ENCODE measurements at regions not wholly inside any gene's neighbourhood (a gene's known extent, or its start where the extent isn't known, plus 50 kb on each side); places are given as distances from the start of the nearest gene placed in this dataset.

- no peak overlapping the region for H3K4me3 Mint-ChIP-seq (ENCODE audit: unreplicated experiment)
- H3K9me3 Mint-ChIP-seq (ENCODE audit: unreplicated experiment): no peaks in the 10 kb centered on the region
- TF ChIP-seq CTCF (IDR thresholded peaks at IDR 0.05; ENCODE audit: unreplicated experiment): no peak
- H3K27ac Mint-ChIP-seq (ENCODE audit: unreplicated experiment): no peak overlapping the region
- DNase-seq (ENCODE audit: low spot score): no peak
- H3K36me3 Mint-ChIP-seq (ENCODE audit: low read depth, unreplicated experiment): no peaks in the 10 kb centered on the region
- H3K27me3 Mint-ChIP-seq (ENCODE audit: unreplicated experiment): peaks cover 4% of the 10 kb centered on the region
- peaks cover 10% of the 10 kb centered on the region for H3K4me1 Mint-ChIP-seq (ENCODE audit: unreplicated experiment)
These were observed 204.4 kb upstream of the ESRRG start for GRCh38 chr1:216927633-216928032.

GRCh38 chr1:216926720-216927510 lies 203.7 kb upstream of the ESRRG start:
- Mint-ChIP-seq H3K9me3 (ENCODE audit: unreplicated experiment) (no peaks in the 10 kb centered on the region), H3K27ac (ENCODE audit: unreplicated experiment) (no peak overlapping the region), H3K4me1 (ENCODE audit: unreplicated experiment) (peaks cover 13% of the 10 kb centered on the region), H3K36me3 (ENCODE audit: low read depth, unreplicated experiment) (no peaks in the 10 kb centered on the region), H3K27me3 (ENCODE audit: unreplicated experiment) (peaks cover 4% of the 10 kb centered on the region), H3K4me3 (ENCODE audit: unreplicated experiment) (no peak overlapping the region)
- no peak for TF ChIP-seq CTCF (IDR thresholded peaks at IDR 0.05; ENCODE audit: unreplicated experiment)
- no peak for DNase-seq (ENCODE audit: low spot score)

- Mint-ChIP-seq H3K36me3 (ENCODE audit: low read depth, unreplicated experiment) (no peaks in the 10 kb centered on the region), H3K27ac (ENCODE audit: unreplicated experiment) (no peak overlapping the region), H3K27me3 (ENCODE audit: unreplicated experiment) (peaks cover 8% of the 10 kb centered on the region), H3K9me3 (ENCODE audit: unreplicated experiment) (no peaks in the 10 kb centered on the region), H3K4me3 (ENCODE audit: unreplicated experiment) (no peak overlapping the region), H3K4me1 (ENCODE audit: unreplicated experiment) (peaks cover 13% of the 10 kb centered on the region)
- TF ChIP-seq CTCF (IDR thresholded peaks at IDR 0.05; ENCODE audit: unreplicated experiment): no peak
- no peak for DNase-seq (ENCODE audit: low spot score)
These were observed 202.9 kb upstream of the ESRRG start for GRCh38 chr1:216925962-216926625.

- TF ChIP-seq CTCF (IDR thresholded peaks at IDR 0.05; ENCODE audit: unreplicated experiment): no peak
- Mint-ChIP-seq H3K9me3 (ENCODE audit: unreplicated experiment) (no peaks in the 10 kb centered on the region), H3K4me1 (ENCODE audit: unreplicated experiment) (peaks cover 13% of the 10 kb centered on the region), H3K36me3 (ENCODE audit: low read depth, unreplicated experiment) (no peaks in the 10 kb centered on the region), H3K4me3 (ENCODE audit: unreplicated experiment) (no peak overlapping the region), H3K27ac (ENCODE audit: unreplicated experiment) (peak overlapping the region; percentile 75), H3K27me3 (ENCODE audit: unreplicated experiment) (peaks cover 10% of the 10 kb centered on the region)
- DNase-seq (ENCODE audit: low spot score): no peak
These were observed 201.5 kb upstream of the ESRRG start for GRCh38 chr1:216924732-216925131.

GRCh38 chr1:216923601-216924000 lies 200.4 kb upstream of the ESRRG start:
- Mint-ChIP-seq H3K36me3 (ENCODE audit: low read depth, unreplicated experiment) (no peaks in the 10 kb centered on the region), H3K27ac (ENCODE audit: unreplicated experiment) (peak overlapping the region; percentile 27), H3K4me3 (ENCODE audit: unreplicated experiment) (no peak overlapping the region), H3K27me3 (ENCODE audit: unreplicated experiment) (peaks cover 10% of the 10 kb centered on the region), H3K4me1 (ENCODE audit: unreplicated experiment) (peaks cover 13% of the 10 kb centered on the region), H3K9me3 (ENCODE audit: unreplicated experiment) (no peaks in the 10 kb centered on the region)
- TF ChIP-seq CTCF (IDR thresholded peaks at IDR 0.05; ENCODE audit: unreplicated experiment): no peak
- DNase-seq (ENCODE audit: low spot score): no peak
